ENCODE measurements at regions not wholly inside any gene's neighbourhood (a gene's known extent, or its start where the extent isn't known, plus 50 kb on each side); places are given as distances from the start of the nearest gene placed in this dataset.
"Not testable (repeated sequence)": the region's sequence is repeated elsewhere in the genome, so short reads cannot be mapped to it uniquely, and the experiment has no call there.

GRCh38 chr1:187850146-187850545, 1021.4 kb downstream of the PLA2G4A start:
- not testable (repeated sequence) for DNase-seq

GRCh38 chr1:187853505-187853904, 1024.8 kb downstream of the PLA2G4A start:
- no peak for DNase-seq

- DNase-seq: no peak
Measured at GRCh38 chr1:187854457-187854856, 1025.7 kb downstream of the PLA2G4A start.

- DNase-seq: no peak
Measured at GRCh38 chr1:187862506-187862905, 1033.8 kb downstream of the PLA2G4A start.

GRCh38 chr1:187870552-187870951, 1041.8 kb downstream of the PLA2G4A start:
- no peak for DNase-seq

GRCh38 chr1:187871177-187871845, 1042.6 kb downstream of the PLA2G4A start:
- DNase-seq: no peak

GRCh38 chr1:187872550-187872949, 1043.8 kb downstream of the PLA2G4A start:
- no peak for DNase-seq

GRCh38 chr1:187873126-187873525, 1044.4 kb downstream of the PLA2G4A start:
- DNase-seq: no peak

GRCh38 chr1:187876775-187877174, 1048.0 kb downstream of the PLA2G4A start:
- no peak for DNase-seq

- DNase-seq: no peak
Measured at GRCh38 chr1:187877220-187877619, 1048.5 kb downstream of the PLA2G4A start.

- DNase-seq: no peak
Measured at GRCh38 chr1:187878883-187879282, 1050.1 kb downstream of the PLA2G4A start.

GRCh38 chr1:187883356-187883755, 1054.6 kb downstream of the PLA2G4A start:
- DNase-seq: no peak

- DNase-seq: no peak
Measured at GRCh38 chr1:187891993-187892682, 1063.4 kb downstream of the PLA2G4A start.

GRCh38 chr1:187892683-187893039, 1063.9 kb downstream of the PLA2G4A start:
- DNase-seq: no peak

- DNase-seq: no peak
Measured at GRCh38 chr1:187893471-187893870, 1064.7 kb downstream of the PLA2G4A start.

GRCh38 chr1:187894349-187894748, 1065.6 kb downstream of the PLA2G4A start:
- peak; percentile 4 for DNase-seq

GRCh38 chr1:187903223-187903622, 1074.5 kb downstream of the PLA2G4A start:
- no peak for DNase-seq

GRCh38 chr1:187909382-187909781, 1080.6 kb downstream of the PLA2G4A start:
- no peak for DNase-seq

GRCh38 chr1:187911820-187912219, 1083.1 kb downstream of the PLA2G4A start:
- DNase-seq: no peak

GRCh38 chr1:187920976-187921375, 1092.2 kb downstream of the PLA2G4A start:
- no peak for DNase-seq

GRCh38 chr1:187921426-187921825, 1092.7 kb downstream of the PLA2G4A start:
- no peak for DNase-seq

GRCh38 chr1:187922255-187922654, 1093.5 kb downstream of the PLA2G4A start:
- no peak for DNase-seq

- DNase-seq: no peak
Measured at GRCh38 chr1:187924252-187924651, 1095.5 kb downstream of the PLA2G4A start.

GRCh38 chr1:187928288-187928687, 1099.5 kb downstream of the PLA2G4A start:
- DNase-seq: no peak

GRCh38 chr1:187928696-187929095, 1099.9 kb downstream of the PLA2G4A start:
- no peak for DNase-seq
